Pancreas (tissue), 10 donors: ENCODE measurements at regions not wholly inside any gene's neighbourhood (a gene's known extent, or its start where the extent isn't known, plus 50 kb on each side); places are given as distances from the start of the nearest gene placed in this dataset.

Experiments used
- ATAC-seq, 4 donors: fragments of 200-7000 bp; cut with Tn5 transposase; one replicate each; pipeline versions ENCODE4 v1.8.0 to v1.9.1; 2020; ENCODE audit warnings: mild to moderate bottlenecking in 4 of 4, moderate library complexity in 4 of 4
- DNase-seq, 6 donors: peaks; one replicate each; pipeline ENCODE4 v3.0.0-alpha.2; 2020
- FAIRE-seq: peaks from 2 replicates; lab custom pipeline; 2012; peaks lifted over from hg19 to GRCh38; lab: Jason Lieb, UNC
- H3K27ac ChIP-seq, 4 donors: fragments of 200-600 bp; sonication (generic); 1 replicate in 3 of 4; 2 replicates in 1 of 4; pipeline versions ENCODE4 v1.5.0 to v1.8.0; 2020
- H3K27me3 ChIP-seq, 4 donors: fragments of 200-600 bp; one replicate each; pipeline ENCODE4 v1.8.0; 2021
- H3K36me3 ChIP-seq, 3 donors: fragments of 200-600 bp; sonication (generic) in 1 of 3; one replicate each; pipeline versions ENCODE4 v1.5.0 to v1.8.0; 2020 to 2021
- H3K4me1 ChIP-seq, 3 donors: fragments of 200-600 bp; one replicate each; pipeline ENCODE4 v1.8.0; 2021
- H3K4me3 ChIP-seq, 4 donors: fragments of 200-600 bp; sonication (generic) in 2 of 4; one replicate each; pipeline versions ENCODE4 v1.5.0 to v1.8.0; 2020 to 2021
- H3K9me3 ChIP-seq, 4 donors: fragments of 200-600 bp; one replicate each; pipeline ENCODE4 v1.8.0; 2021
- WGBS, 2 donors: extraction: QIAGEN DNeasy Blood & Tissue Kit; methylation state at CpG; one replicate each; pipeline ENCODE4 v1.1.7; 2013; 5-methylcytosine and 5-hydroxymethylcytosine counted together
- intact Hi-C, 3 donors: fragments of 100-400 bp; cut with DNase I; formaldehyde crosslinking; loops; one replicate each; pipeline versions ENCODE4 v1.11.1 to v1.14.2; 2022
- TF ChIP-seq, protein P1 (sequence below), 4 donors: fragments of 200-600 bp; sonication (generic) in 3 of 4; IDR thresholded peaks; one replicate each; pipeline versions ENCODE4 v1.5.0 to v1.8.0; 2021; ENCODE audit warnings: antibody characterized with exemption in 4 of 4
- donor health status: healthy with polysubstance abuse.
- donor health status: DM: no; HTN: no; CAD: no; lungs with moderate emphysema.
- donor health status: DM: no; HTN: no; CAD: no.
- donor health status: control.
- donor health status: control.
- donor health status: Bipolar disorder and iron deficiency.
- donor health status: DM: yes; HTN: yes; CAD: no.
- donor health status: DM: no; HTN: no; CAD: no.
- donor health status: DM: no; HTN: no; CAD: no.
- donor health status: DM: yes; HTN: yes; CAD: no.

DNA sequence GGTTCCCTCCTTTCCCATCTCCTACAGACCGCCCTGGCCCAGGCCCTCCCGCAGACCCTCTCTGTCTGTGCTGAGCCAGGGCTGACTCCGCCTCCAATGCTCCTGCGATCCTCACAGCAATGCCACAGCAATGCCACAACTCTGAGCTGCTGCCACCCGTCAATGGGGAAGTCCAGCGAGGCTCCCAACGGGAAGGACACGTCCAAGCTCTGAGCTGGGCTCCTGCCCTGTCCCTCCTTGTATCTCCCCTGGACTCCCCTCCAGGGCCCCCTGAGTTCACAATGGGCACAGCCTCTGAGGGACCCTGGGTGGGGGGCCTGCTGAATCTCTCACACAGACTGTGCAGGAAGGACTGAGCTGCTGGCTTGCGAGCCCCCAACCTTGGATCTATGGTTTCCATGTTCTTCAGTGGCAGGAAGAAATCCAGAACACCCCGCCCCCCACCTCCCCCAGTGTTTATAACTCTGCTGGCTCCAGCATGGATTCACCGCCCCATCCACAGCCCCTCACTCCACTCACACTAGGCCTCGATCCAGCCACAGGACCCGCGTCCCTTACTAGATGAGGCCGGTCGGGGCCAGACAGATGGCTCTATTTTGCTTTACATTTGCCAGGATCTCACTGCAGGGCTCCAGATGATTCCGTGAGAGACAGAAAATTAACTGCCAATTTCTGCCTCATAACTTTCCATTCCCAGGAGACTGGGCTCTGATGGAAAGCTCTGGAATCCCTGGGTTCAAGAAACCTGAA lies 338.0 kb downstream of the MATN1 start:
- FAIRE-seq (no peak), ATAC-seq (no peak), DNase-seq (no peak)
- no peaks in the 10 kb centered on the region for H3K27me3 ChIP-seq
- H3K27ac ChIP-seq, result no peak overlapping the region
- intact Hi-C loops, result loop anchor here in 1 of 3 donors (10.0 kb wide), 1 partner anchor 1141 kb away; no protein-coding TSS in a partner anchor
- H3K36me3 ChIP-seq, result no peaks in the 10 kb centered on the region
- H3K9me3 ChIP-seq, result no peaks in the 10 kb centered on the region
- TF ChIP-seq, protein P1, sequence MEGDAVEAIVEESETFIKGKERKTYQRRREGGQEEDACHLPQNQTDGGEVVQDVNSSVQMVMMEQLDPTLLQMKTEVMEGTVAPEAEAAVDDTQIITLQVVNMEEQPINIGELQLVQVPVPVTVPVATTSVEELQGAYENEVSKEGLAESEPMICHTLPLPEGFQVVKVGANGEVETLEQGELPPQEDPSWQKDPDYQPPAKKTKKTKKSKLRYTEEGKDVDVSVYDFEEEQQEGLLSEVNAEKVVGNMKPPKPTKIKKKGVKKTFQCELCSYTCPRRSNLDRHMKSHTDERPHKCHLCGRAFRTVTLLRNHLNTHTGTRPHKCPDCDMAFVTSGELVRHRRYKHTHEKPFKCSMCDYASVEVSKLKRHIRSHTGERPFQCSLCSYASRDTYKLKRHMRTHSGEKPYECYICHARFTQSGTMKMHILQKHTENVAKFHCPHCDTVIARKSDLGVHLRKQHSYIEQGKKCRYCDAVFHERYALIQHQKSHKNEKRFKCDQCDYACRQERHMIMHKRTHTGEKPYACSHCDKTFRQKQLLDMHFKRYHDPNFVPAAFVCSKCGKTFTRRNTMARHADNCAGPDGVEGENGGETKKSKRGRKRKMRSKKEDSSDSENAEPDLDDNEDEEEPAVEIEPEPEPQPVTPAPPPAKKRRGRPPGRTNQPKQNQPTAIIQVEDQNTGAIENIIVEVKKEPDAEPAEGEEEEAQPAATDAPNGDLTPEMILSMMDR (IDR thresholded peaks at IDR 0.05), result no peak
- 69 to 73% methylated on average over 17 of the region's 17 CpGs for WGBS, 2 donors
- H3K4me1 ChIP-seq, result no peaks in the 10 kb centered on the region
- H3K4me3 ChIP-seq, result no peak overlapping the region

DNA sequence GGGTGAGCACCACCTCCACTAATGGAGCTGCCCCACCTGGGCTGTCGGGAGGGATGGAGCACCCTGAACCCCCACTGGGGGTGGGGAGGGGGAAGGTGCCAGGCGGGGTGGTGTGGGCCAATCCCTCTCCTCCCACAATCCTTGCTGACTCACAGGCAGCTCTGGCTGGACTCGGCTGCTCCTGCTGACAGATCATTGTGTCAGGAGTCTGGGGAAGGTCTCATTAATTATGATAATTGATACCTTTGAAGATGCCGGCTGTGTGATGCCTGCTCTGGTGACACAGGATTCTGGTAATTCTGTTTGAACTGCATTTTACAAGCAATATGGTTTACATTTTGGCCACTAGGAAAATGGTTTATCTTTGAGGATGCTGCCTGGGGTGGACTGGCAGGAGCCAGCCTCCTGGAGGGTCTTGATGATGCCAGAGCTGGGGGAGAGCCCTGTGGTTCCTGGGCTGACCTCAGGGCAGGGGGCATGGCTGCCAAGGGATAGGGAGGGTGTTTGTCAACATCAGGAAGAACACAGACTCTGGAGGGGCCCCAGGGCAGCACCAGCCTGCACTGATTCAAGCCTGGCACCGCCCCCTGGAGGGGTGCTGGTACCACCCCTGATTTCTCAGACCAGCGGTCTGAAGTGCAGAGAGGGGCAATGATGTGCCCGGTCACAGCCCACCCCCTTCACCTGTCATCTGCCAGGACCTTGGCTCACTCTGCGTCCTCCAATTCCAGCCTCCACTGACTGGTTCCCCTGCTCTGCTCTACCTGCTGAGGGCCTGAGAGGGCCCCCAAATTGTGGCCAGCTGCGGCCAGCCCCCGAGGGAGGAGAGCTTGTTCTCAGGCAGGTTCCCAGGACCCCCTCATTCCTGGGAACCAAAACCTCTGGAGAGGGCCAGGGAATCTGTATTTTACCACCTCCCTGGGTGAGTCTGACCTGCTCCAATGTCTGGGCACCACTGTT lies 338.8 kb downstream of the MATN1 start:
- Histone ChIP-seq H3K9me3 (no peaks in the 10 kb centered on the region), H3K4me1 (no peaks in the 10 kb centered on the region), H3K27me3 (no peaks in the 10 kb centered on the region), H3K27ac (no peak overlapping the region), H3K4me3 (no peak overlapping the region), H3K36me3 (no peaks in the 10 kb centered on the region)
- FAIRE-seq, result no peak
- no peak for DNase-seq
- WGBS, 2 donors, result 37 to 49% methylated on average over 10 of the region's 10 CpGs
- ATAC-seq, result no peak
- TF ChIP-seq, protein P1 (IDR thresholded peaks at IDR 0.05), result no peak
- intact Hi-C loops, result loop anchor here in 1 of 3 donors (10.0 kb wide), 1 partner anchor 1140 kb away; no protein-coding TSS in a partner anchor

DNA sequence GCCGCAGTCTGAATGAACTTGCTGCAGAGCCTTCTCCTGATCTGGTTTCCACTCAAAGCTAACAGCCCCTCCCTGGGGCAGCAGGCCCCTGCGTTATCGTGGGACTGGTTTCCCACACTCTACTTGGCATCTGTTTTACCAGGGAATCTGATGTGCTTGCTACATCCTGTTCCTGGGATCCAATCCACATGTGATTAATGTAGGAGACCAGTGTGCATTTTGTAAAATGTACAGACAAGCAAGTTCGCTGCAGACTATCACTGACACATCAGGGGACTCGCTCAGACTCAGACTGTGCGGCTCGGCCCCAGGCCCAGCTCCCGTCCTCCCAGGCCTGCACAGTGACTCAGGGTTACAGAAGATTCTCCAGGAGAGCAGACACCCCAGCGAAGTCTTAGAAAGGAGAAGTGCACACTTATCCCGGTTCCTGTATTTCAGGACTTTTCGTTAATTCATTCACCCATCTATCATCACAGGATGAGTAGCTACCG lies 340.1 kb downstream of the MATN1 start:
- Histone ChIP-seq H3K36me3 (no peaks in the 10 kb centered on the region), H3K9me3 (no peaks in the 10 kb centered on the region), H3K27me3 (no peaks in the 10 kb centered on the region), H3K4me3 (no peak overlapping the region), H3K27ac (no peak overlapping the region), H3K4me1 (no peaks in the 10 kb centered on the region)
- WGBS, 2 donors, result 45 to 58% methylated on average over 12 of the region's 12 CpGs
- TF ChIP-seq, protein P1 (IDR thresholded peaks at IDR 0.05), result no peak
- DNase-seq (no peak), FAIRE-seq (no peak), ATAC-seq (no peak)
- intact Hi-C loops, result loop anchor here in 1 of 3 donors (10.0 kb wide), 1 partner anchor 1138 kb away; no protein-coding TSS in a partner anchor

DNA sequence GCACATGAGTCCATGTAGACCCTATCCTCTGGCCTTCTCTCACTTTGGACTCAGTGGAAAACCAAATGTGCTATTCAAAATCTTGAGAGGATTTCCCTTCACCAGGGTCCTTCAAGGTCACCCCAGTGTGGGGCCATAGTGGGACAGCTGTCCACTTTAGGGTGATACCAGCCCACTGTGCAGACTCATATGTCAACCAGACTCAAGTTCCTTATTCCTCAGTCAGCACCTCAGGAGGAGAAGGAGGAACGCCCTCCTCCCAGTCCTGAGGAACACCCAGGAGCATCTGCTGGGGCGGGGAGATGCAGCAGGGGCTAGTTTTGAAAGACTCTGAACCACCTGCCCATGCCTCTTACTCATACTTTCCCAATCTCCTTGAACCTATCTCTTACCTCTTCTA lies 340.9 kb downstream of the MATN1 start:
- FAIRE-seq (no peak), DNase-seq (no peak), ATAC-seq (no peak)
- WGBS, 2 donors, result 66 to 68% methylated on average over 2 of the region's 2 CpGs
- Histone ChIP-seq H3K9me3 (no peaks in the 10 kb centered on the region), H3K4me3 (no peak overlapping the region), H3K4me1 (no peaks in the 10 kb centered on the region), H3K36me3 (no peaks in the 10 kb centered on the region), H3K27me3 (no peaks in the 10 kb centered on the region), H3K27ac (no peak overlapping the region)
- TF ChIP-seq, protein P1 (IDR thresholded peaks at IDR 0.05), result no peak
- intact Hi-C loops, result loop anchor here in 1 of 3 donors (10.0 kb wide), 1 partner anchor 1138 kb away; no protein-coding TSS in a partner anchor
